ENCODE measurements at regions not wholly inside any gene's neighbourhood (a gene's known extent, or its start where the extent isn't known, plus 50 kb on each side); places are given as distances from the start of the nearest gene placed in this dataset.

- TF ChIP-seq CTCF (conservative IDR thresholded peaks at IDR 0.05): no peak
- Histone ChIP-seq H3K36me3 (ENCODE audit: control insufficient read depth, insufficient read depth, low read length) (no peaks in the 10 kb centered on the region), H3K9ac (ENCODE audit: extremely low read depth, low read length, poor library complexity, severe bottlenecking) (no peak overlapping the region), H3K27ac (ENCODE audit: low read depth, low read length) (no peak overlapping the region), H3K4me1 (ENCODE audit: control insufficient read depth, insufficient read depth, low read length) (no peaks in the 10 kb centered on the region), H3K4me3 (ENCODE audit: low read length) (no peak overlapping the region), H3K9me3 (ENCODE audit: control insufficient read depth, low read length) (peaks cover under 1% of the 10 kb centered on the region), H3K27me3 (ENCODE audit: control insufficient read depth, insufficient read depth, low read length, poor library complexity, severe bottlenecking) (peaks cover 23% of the 10 kb centered on the region)
- 90 to 100% methylated on average over 1 to 3 of the region's 3 CpGs for WGBS, 2 experiments (ENCODE audit: insufficient coverage in 1 of 2, insufficient read length in 1 of 2)
- Mint-ChIP-seq H3K4me1 (no peaks in the 10 kb centered on the region), H3K27ac (no peak overlapping the region), H3K27me3 (ENCODE audit: insufficient read depth) (peaks cover 70% of the 10 kb centered on the region), H3K36me3 (ENCODE audit: low read depth) (no peaks in the 10 kb centered on the region), H3K9me3 (no peaks in the 10 kb centered on the region), H3K4me3 (no peak overlapping the region)
- no peak for DNase-seq
These were observed 98.1 kb upstream of the PAPPA start for GRCh38 chr9:116055536-116055935.

GRCh38 chr9:116057371-116057770, 96.2 kb upstream of the PAPPA start:
- Histone ChIP-seq H3K4me3 (ENCODE audit: low read length) (no peak overlapping the region), H3K27ac (ENCODE audit: low read depth, low read length) (no peak overlapping the region), H3K27me3 (ENCODE audit: control insufficient read depth, insufficient read depth, low read length, poor library complexity, severe bottlenecking) (peaks cover 23% of the 10 kb centered on the region), H3K36me3 (ENCODE audit: control insufficient read depth, insufficient read depth, low read length) (no peaks in the 10 kb centered on the region), H3K4me1 (ENCODE audit: control insufficient read depth, insufficient read depth, low read length) (no peaks in the 10 kb centered on the region), H3K9me3 (ENCODE audit: control insufficient read depth, low read length) (peaks cover 3% of the 10 kb centered on the region), H3K9ac (ENCODE audit: extremely low read depth, low read length, poor library complexity, severe bottlenecking) (no peak overlapping the region)
- WGBS, 2 experiments (ENCODE audit: insufficient coverage in 1 of 2, insufficient read length in 1 of 2): 78 to 86% methylated on average over 2 to 5 of the region's 5 CpGs
- DNase-seq: no peak
- no peaks in the 10 kb centered on the region for H3K36me3 Mint-ChIP-seq (ENCODE audit: low read depth)
- peaks cover 59% of the 10 kb centered on the region for H3K27me3 Mint-ChIP-seq (ENCODE audit: insufficient read depth)
- H3K4me1 Mint-ChIP-seq: no peaks in the 10 kb centered on the region
- H3K4me3 Mint-ChIP-seq: no peak overlapping the region
- no peak for TF ChIP-seq CTCF (conservative IDR thresholded peaks at IDR 0.05)
- H3K27ac Mint-ChIP-seq: no peak overlapping the region
- peaks cover 6% of the 10 kb centered on the region for H3K9me3 Mint-ChIP-seq

GRCh38 chr9:116058421-116058820, 95.2 kb upstream of the PAPPA start:
- no peak for TF ChIP-seq CTCF (conservative IDR thresholded peaks at IDR 0.05)
- H3K4me3 Mint-ChIP-seq: no peak overlapping the region
- H3K27ac Mint-ChIP-seq: no peak overlapping the region
- Histone ChIP-seq H3K27ac (ENCODE audit: low read depth, low read length) (no peak overlapping the region), H3K27me3 (ENCODE audit: control insufficient read depth, insufficient read depth, low read length, poor library complexity, severe bottlenecking) (peaks cover 27% of the 10 kb centered on the region), H3K36me3 (ENCODE audit: control insufficient read depth, insufficient read depth, low read length) (no peaks in the 10 kb centered on the region), H3K4me1 (ENCODE audit: control insufficient read depth, insufficient read depth, low read length) (no peaks in the 10 kb centered on the region), H3K9ac (ENCODE audit: extremely low read depth, low read length, poor library complexity, severe bottlenecking) (no peak overlapping the region), H3K4me3 (ENCODE audit: low read length) (no peak overlapping the region), H3K9me3 (ENCODE audit: control insufficient read depth, low read length) (peaks cover 3% of the 10 kb centered on the region)
- H3K4me1 Mint-ChIP-seq: no peaks in the 10 kb centered on the region
- 89 to 94% methylated on average over 2 of the region's 2 CpGs for WGBS, 2 experiments (ENCODE audit: insufficient coverage in 1 of 2, insufficient read length in 1 of 2)
- DNase-seq: no peak
- peaks cover 61% of the 10 kb centered on the region for H3K27me3 Mint-ChIP-seq (ENCODE audit: insufficient read depth)
- no peaks in the 10 kb centered on the region for H3K36me3 Mint-ChIP-seq (ENCODE audit: low read depth)
- peaks cover 6% of the 10 kb centered on the region for H3K9me3 Mint-ChIP-seq

Measured in endodermal cell (in vitro differentiated cells).